GM12878 (cell line): ENCODE measurements at regions not wholly inside any gene's neighbourhood (a gene's known extent, or its start where the extent isn't known, plus 50 kb on each side); places are given as distances from the start of the nearest gene placed in this dataset.

Experiments used
- ATAC-seq: fragments of 200-7000 bp; cut with Tn5 transposase; 3 replicates; pipeline ENCODE4 v1.9.1; 2020; ENCODE audit warnings: mild to moderate bottlenecking, moderate library complexity
- BruUV-seq: library from RNA; stranded (reverse); fragments of 400-500 nt; replicated peaks from 2 replicates; lab custom pipeline; 2021; lab: Mats Ljungman, UMichigan
- CTCF ChIA-PET: fragments of 300-600 bp; sonication (Branson Sonifier 250); formaldehyde crosslinking; extraction: SDS; loops from one replicate; lab custom pipeline; 2021; ENCODE audit warnings: inconsistent platforms; lab: Yijun Ruan, JAX
- POLR2A ChIA-PET: fragments of 350-600 bp; formaldehyde crosslinking; extraction: SDS; loops from one replicate; lab custom pipeline; 2021; ENCODE audit warnings: inconsistent platforms; lab: Charles Lee
- RAD21 ChIA-PET: fragments of 300-600 bp; sonication (Branson Sonifier 250); formaldehyde crosslinking; loops from one replicate; lab custom pipeline; 2023; ENCODE audit warnings: antibody characterized with exemption; ENCODE audit not compliant: unreplicated experiment; lab: Charles Lee
- SMC1A ChIA-PET: fragments of 300-600 bp; sonication (Branson Sonifier 250); formaldehyde crosslinking; loops from one replicate; lab custom pipeline; 2023; ENCODE audit not compliant: unreplicated experiment, uncharacterized antibody; lab: Charles Lee
- DNase-seq: peaks from one replicate; pipeline ENCODE4 v3.0.0-alpha.2; 2011; ENCODE audit warnings: low read depth, low spot score
- FAIRE-seq: peaks from 3 replicates; lab custom pipeline; 2011; peaks lifted over from hg19 to GRCh38; lab: Jason Lieb, UNC
- H2AFZ ChIP-seq: 2 replicates; pipeline ENCODE4 v1.6.0; 2011; ENCODE audit warnings: low read depth, low read length, control low read depth; ENCODE audit not compliant: control insufficient read depth
- H3K27ac ChIP-seq: 2 replicates; pipeline ENCODE4 v1.5.1; 2011; ENCODE audit warnings: control low read depth; ENCODE audit not compliant: control insufficient read depth, insufficient read depth
- H3K27me3 ChIP-seq, 2 experiments: replicated peaks in 1 of 2; 2 replicates each; pipeline versions ENCODE4 v1.6.0 to v1.6.1; 2011; ENCODE audit warnings: low read length in 1 of 2; ENCODE audit not compliant: control insufficient read depth in 2 of 2, insufficient read depth in 2 of 2
- H3K36me3 ChIP-seq, 2 experiments: 2 replicates each; pipeline ENCODE4 v1.5.1; 2011; ENCODE audit warnings: low read length in 1 of 2; ENCODE audit not compliant: control insufficient read depth in 2 of 2, insufficient read depth in 2 of 2
- H3K4me1 ChIP-seq: 2 replicates; pipeline ENCODE4 v1.6.1; 2011; ENCODE audit warnings: mild to moderate bottlenecking, low read length, moderate library complexity, mixed read lengths; ENCODE audit not compliant: control insufficient read depth, insufficient read depth
- H3K4me2 ChIP-seq: 2 replicates; pipeline ENCODE4 v1.6.0; 2011; ENCODE audit warnings: control low read depth; ENCODE audit not compliant: control insufficient read depth, insufficient read depth
- H3K4me3 ChIP-seq: fragments of 200-600 bp; sonication (generic); 2 replicates; pipeline ENCODE4 v1.5.1; 2016
- H3K79me2 ChIP-seq: 2 replicates; pipeline ENCODE4 v1.6.0; 2011; ENCODE audit warnings: low read length; ENCODE audit not compliant: control insufficient read depth, insufficient read depth
- H3K9ac ChIP-seq: 2 replicates; pipeline ENCODE4 v1.8.0; 2011; ENCODE audit warnings: low read length, control low read depth, mixed read lengths; ENCODE audit not compliant: control insufficient read depth, insufficient read depth
- H3K9me3 ChIP-seq: replicated peaks from 3 replicates; pipeline ENCODE4 v1.5.1; 2011; ENCODE audit warnings: mild to moderate bottlenecking, low read length; ENCODE audit not compliant: control insufficient read depth, insufficient read depth
- H4K20me1 ChIP-seq: 2 replicates; pipeline ENCODE4 v1.6.0; 2011; ENCODE audit not compliant: control insufficient read depth, insufficient read depth
- BCL3 ChIP-seq: IDR thresholded peaks from 2 replicates; pipeline ENCODE4 v1.6.1; 2011; ENCODE audit warnings: borderline replicate concordance, low read depth, mild to moderate bottlenecking, moderate library complexity, low read length; ENCODE audit not compliant: insufficient read depth, poor library complexity, severe bottlenecking
- BCLAF1 ChIP-seq: fragments of 450-650 bp; IDR thresholded peaks from 2 replicates; pipeline ENCODE4 v1.6.1; 2017; ENCODE audit warnings: antibody characterized with exemption, mild to moderate bottlenecking, moderate library complexity
- CHD2 ChIP-seq: IDR thresholded peaks from 2 replicates; pipeline ENCODE4 v1.6.1; 2011; ENCODE audit warnings: low read depth, low read length, improper control_type of control experiment, borderline replicate concordance
- DPF2 ChIP-seq: fragments of 450-650 bp; IDR thresholded peaks from 2 replicates; pipeline ENCODE4 v1.6.1; 2017; ENCODE audit warnings: mild to moderate bottlenecking
- ELK1 ChIP-seq: IDR thresholded peaks from 2 replicates; pipeline ENCODE4 v1.6.1; 2012; ENCODE audit warnings: low read depth, low read length, improper control_type of control experiment
- KLF5 ChIP-seq: fragments of 450-650 bp; IDR thresholded peaks from 2 replicates; pipeline ENCODE4 v1.6.1; 2014; ENCODE audit warnings: mild to moderate bottlenecking; ENCODE audit not compliant: partially characterized antibody
- NR2C1 ChIP-seq: fragments of 450-650 bp; IDR thresholded peaks from 2 replicates; pipeline ENCODE4 v1.6.1; 2017; ENCODE audit warnings: antibody characterized with exemption, mild to moderate bottlenecking, moderate library complexity
- PAX5 ChIP-seq: IDR thresholded peaks from 2 replicates; pipeline ENCODE4 v1.6.1; 2011; ENCODE audit warnings: low read depth, low read length, borderline replicate concordance
- RBBP5 ChIP-seq: fragments of 200-600 bp; sonication (generic); conservative IDR thresholded peaks from 2 replicates; pipeline ENCODE4 v1.6.1; 2016
- SPI1 ChIP-seq: IDR thresholded peaks from 2 replicates; pipeline ENCODE4 v1.6.1; 2011; ENCODE audit warnings: low read depth, mild to moderate bottlenecking, low read length, moderate library complexity, borderline replicate concordance; ENCODE audit not compliant: insufficient read depth
- USF1 ChIP-seq: IDR thresholded peaks from 2 replicates; pipeline ENCODE4 v1.6.1; 2011; ENCODE audit warnings: borderline replicate concordance, low read depth, mild to moderate bottlenecking, moderate library complexity, mixed read lengths, low read length; ENCODE audit not compliant: insufficient read depth; ENCODE audit errors: extremely low read length
- ZNF384 ChIP-seq: IDR thresholded peaks from 2 replicates; pipeline ENCODE4 v1.6.1; 2012; ENCODE audit warnings: low read depth, mild to moderate bottlenecking, low read length, improper control_type of control experiment, borderline replicate concordance
- ZNF687 ChIP-seq: fragments of 450-650 bp; IDR thresholded peaks from 2 replicates; pipeline ENCODE4 v1.6.1; 2017; ENCODE audit warnings: mild to moderate bottlenecking, moderate library complexity
- WGBS: methylation state at CpG from one replicate; pipeline ENCODE4 v1.1.6; 2016; ENCODE audit warnings: low lambda C conversion rate; ENCODE audit not compliant: insufficient replicate concordance, insufficient coverage; ENCODE audit errors: missing lambda C conversion rate; 5-methylcytosine and 5-hydroxymethylcytosine counted together
- in situ Hi-C: fragments of 300-500 bp; cut with MboI; formaldehyde crosslinking; loops from 9 replicates; pipeline ENCODE4 v1.14.3; 2018; ENCODE audit warnings: mixed read lengths
- intact Hi-C: fragments of 100-400 bp; cut with micrococcal nuclease; formaldehyde crosslinking; loops from one replicate; pipeline ENCODE4 v1.14.2; 2022; ENCODE audit not compliant: unreplicated experiment

- no peak overlapping the region for H3K27ac ChIP-seq
- ATAC-seq (no peak), FAIRE-seq (no peak), DNase-seq (no peak)
- intact Hi-C loops (loop anchor here (1.0 kb wide), 2 partner anchors 212 to 902 kb away; no protein-coding TSS in a partner anchor), in situ Hi-C loops (loop anchor here (10.0 kb wide), 1 partner anchor 904 kb away; no protein-coding TSS in a partner anchor)
- ChIA-PET SMC1A (interaction anchor here (0.7 to 6.3 kb wide), 27 partner anchors 10 to 880 kb away, joined by 3 to 105 read pairs (median 4); no protein-coding TSS in a partner anchor), RAD21 (interaction anchor here (0.7 to 3.7 kb wide), 17 partner anchors 10 to 679 kb away, joined by 3 to 40 read pairs (median 4); no protein-coding TSS in a partner anchor), CTCF (interaction anchor here (0.6 to 8.5 kb wide), 58 partner anchors 7 to 906 kb away, joined by 3 to 170 read pairs (median 4); no protein-coding TSS in a partner anchor), POLR2A (interaction anchor here (0.5 to 1.6 kb wide), 4 partner anchors 12 to 388 kb away, joined by 3 to 4 read pairs (median 4); partner anchors contain the start of gene PPM1A)
- BruUV-seq: no TSS peak
- no peaks in the 10 kb centered on the region for H3K9me3 ChIP-seq
- no peaks in the 10 kb centered on the region for H4K20me1 ChIP-seq
- H3K4me1 ChIP-seq: no peaks in the 10 kb centered on the region
- H3K4me3 ChIP-seq: no peak overlapping the region
- H3K79me2 ChIP-seq: no peaks in the 10 kb centered on the region
- H2AFZ ChIP-seq: no peak overlapping the region
- H3K36me3 ChIP-seq: no peaks in the 10 kb centered on the region
- no peak overlapping the region for H3K4me2 ChIP-seq
- WGBS: 34% methylated on average over 5 of the region's 5 CpGs
- no peak overlapping the region for H3K9ac ChIP-seq
- no peaks in the 10 kb centered on the region for H3K27me3 ChIP-seq
- TF ChIP-seq DPF2 (no peak), KLF5 (no peak), BCLAF1 (no peak), ELK1 (no peak), ZNF384 (no peak), NR2C1 (no peak), CHD2 (no peak), ZNF687 (no peak), BCL3 (no peak), RBBP5 (no peak), USF1 (no peak), SPI1 (no peak), PAX5 (no peak)
Observed at GRCh38 chr14:60350366-60350720, 101.3 kb downstream of the PPM1A start.
